IPS-11a (cell line): ENCODE measurements at regions not wholly inside any gene's neighbourhood (a gene's known extent, or its start where the extent isn't known, plus 50 kb on each side); places are given as distances from the start of the nearest gene placed in this dataset.

Experiments
- H3K4me3 ChIP-seq: one replicate; pipeline ENCODE4 v1.5.1; 2013; ENCODE audit warnings: low read depth, low read length, control low read depth

DNA sequence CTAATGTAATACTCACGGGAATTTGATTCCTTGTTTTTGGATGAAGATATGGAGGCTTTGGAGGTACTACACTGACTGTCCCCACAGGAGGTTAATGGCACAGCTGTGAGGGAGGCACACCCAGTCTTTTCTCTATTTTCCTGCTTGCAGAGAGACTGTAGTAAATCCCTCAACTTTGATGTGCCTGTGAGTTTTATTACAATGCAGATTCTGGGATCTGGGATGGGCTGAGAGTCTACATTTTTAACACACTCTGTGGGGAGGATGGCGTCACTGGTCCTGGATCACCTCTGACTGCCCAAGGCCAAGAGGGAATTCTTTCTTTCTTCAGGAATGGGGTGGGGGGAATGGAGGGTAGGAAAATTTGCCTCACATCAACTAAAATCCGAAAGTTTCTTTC, 80.2 kb upstream of the NTM start:
- H3K4me3 ChIP-seq, result no peak overlapping the region

DNA sequence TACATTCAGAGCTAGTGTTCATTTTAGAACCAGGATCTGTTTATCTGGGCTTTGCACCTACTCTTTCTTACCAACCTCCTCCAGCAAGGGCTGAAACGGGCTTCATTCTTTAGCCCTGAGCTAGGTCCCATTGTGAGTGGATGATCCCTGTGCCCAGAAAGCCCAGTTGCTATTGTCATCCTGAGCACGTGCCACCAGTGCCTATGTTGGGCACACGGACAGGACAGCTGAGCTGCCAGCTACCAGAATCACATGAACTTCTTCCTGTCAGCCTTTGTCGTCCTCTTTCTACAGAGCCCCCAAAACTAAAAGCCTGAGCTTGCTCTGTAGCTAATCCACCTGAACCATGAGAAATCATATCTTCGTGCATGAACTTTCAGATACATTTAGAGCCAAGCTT, 74.4 kb upstream of the NTM start:
- H3K4me3 ChIP-seq, result no peak overlapping the region

GRCh38 chr11:131297441-131297840, 73.0 kb upstream of the NTM start:
- H3K4me3 ChIP-seq, result no peak overlapping the region

DNA sequence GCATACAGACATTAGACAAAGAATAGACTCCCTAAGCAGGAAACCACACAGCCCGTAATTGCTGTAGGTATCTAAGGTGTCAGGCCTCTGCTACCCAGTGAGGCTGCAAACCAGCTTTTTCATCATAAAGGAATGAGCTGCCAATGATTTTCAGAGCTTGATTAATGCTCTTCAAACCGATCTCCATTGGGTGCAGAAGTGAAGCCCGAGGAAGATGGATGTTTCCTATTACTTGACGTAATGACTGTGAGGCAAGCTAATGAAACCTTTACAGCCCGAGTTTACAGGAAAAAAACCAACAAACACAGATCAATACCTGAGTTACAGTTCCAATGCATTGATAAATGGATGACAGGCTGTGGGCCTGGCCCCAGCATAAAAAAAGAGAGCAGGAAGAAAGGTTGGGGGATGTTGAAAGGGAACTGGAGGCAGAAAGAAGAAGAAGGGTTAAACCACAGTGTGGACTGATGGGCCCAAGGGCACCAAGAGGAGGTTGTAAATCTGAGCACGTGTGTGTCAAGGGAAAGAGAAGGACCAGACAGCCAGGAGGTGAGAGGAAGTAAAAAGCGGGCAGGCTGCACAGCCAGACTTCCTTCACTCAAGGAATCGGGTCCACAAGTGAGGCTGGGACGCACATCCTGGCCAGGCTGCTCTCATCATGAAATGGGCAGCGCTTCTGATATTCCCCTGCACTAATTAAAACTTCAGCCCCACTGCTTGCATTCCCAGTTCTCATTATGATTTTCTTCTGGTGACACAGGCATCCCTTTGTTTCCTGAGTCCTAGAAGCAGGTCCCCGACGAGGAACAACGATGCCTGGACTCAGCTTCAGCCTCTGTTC, 70.6 kb upstream of the NTM start:
- no peak overlapping the region for H3K4me3 ChIP-seq

DNA sequence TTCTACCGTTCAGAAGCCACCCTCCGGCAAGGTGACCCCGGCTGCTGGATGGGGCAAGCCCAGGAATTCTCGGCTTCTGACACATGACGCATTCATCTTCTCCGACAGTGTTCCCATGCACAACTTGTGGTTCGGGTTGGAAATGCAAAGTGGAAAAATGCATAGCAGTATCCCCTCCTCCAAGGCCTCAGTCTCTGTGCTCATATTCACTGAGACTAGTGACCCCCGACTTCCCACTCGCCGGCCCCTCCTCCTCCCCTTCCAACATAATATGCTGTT, 70.0 kb upstream of the NTM start:
- no peak overlapping the region for H3K4me3 ChIP-seq

- H3K4me3 ChIP-seq, result no peak overlapping the region
Observed at GRCh38 chr11:131301306-131301705, 69.1 kb upstream of the NTM start.

DNA sequence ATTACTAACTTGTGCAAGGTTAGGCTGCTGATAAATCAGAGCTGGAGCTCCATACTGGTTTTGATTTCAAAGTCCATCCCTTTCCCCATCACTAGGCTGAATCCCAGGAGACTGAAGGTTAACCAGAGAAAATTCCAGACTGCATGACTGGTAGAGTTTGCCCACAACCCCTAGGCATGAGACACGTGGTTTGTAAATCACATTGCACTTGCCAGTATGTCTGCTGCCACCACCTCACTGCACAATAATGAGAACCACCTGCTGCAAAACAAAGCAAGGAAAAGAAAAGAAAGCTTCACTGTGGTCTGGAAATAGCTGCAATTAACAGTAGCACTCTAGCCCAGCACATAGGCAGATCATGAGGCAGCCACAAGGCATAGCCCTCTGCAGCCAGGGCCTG, 67.6 kb upstream of the NTM start:
- no peak overlapping the region for H3K4me3 ChIP-seq

DNA sequence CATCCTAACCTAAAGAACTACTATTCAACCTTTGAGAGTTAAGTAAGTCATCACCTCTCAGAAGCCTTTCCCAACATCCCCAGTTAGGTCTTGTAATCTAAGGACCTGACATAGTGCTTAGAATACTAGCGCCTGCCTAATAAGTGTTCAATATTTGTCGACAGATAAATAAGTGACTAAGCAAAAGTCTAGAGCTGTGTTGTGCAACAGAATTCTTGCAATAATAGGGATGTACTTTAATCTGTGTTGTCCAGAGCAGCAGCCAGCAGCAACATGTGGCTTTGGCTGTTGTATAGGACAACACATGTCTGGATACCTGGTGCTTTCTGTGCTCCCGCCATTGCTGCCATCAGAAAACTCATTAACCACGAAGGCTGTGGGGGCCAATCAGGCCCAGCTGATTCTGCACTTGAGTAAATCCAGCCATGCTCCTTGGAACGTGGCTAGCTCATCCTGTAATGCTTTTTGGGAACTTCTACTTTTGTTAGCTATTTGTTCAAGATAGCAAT, 66.8 kb upstream of the NTM start:
- no peak overlapping the region for H3K4me3 ChIP-seq

GRCh38 chr11:131305005-131305404, 65.4 kb upstream of the NTM start:
- no peak overlapping the region for H3K4me3 ChIP-seq

DNA sequence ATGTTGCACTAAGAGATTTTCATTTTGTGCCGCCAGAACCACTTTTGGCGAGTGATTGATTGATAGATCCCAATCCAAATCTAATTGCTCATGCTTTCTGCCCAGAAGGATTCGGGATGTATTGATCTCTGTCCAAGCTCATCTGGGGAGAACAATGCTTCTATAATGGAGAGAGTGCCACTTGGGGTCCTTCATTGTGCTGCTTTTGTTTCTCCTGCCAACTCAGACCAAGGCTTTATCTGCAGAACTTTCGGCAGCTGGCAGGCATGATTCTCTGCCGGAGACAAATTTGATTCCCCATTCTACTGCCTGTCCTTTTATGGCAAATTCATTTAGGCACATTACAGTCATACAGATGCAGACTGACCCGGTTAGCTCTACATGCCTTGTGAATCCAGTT, 62.9 kb upstream of the NTM start:
- no peak overlapping the region for H3K4me3 ChIP-seq

DNA sequence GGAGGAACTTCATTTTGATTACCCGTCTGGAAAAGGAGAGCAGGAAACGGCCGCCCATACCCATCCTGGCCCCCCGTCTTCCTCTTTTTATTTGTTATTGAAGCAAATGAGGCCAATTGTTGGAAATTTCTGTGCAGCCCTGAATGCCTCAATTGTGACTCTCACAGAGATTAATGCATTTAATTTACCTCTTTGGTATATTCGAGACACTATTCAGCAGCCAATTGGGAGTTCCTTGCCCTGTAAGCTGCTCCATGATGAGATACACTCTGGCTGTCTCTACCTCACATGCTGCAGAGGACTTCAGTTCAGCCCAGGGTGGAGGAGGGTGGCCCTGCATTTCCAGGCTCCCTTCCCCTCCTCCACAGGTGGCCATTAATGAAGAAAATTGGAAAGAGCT, 60.6 kb upstream of the NTM start:
- no peak overlapping the region for H3K4me3 ChIP-seq

- H3K4me3 ChIP-seq, result no peak overlapping the region
Observed at GRCh38 chr11:131311776-131312514, 58.5 kb upstream of the NTM start.
